Limb (tissue), 2 donors: ENCODE measurements at regions not wholly inside any gene's neighbourhood (a gene's known extent, or its start where the extent isn't known, plus 50 kb on each side); places are given as distances from the start of the nearest gene placed in this dataset.

Source experiments
- DNase-seq, 2 donors: peaks; one replicate each; pipeline ENCODE4 v3.0.0-alpha.2; 2016; ENCODE audit errors: extremely low spot score in 2 of 2

- DNase-seq = no peak
Measured at GRCh38 chr11:91170711-91171110, 947.9 kb upstream of the CHORDC1 start.

GRCh38 chr11:91164452-91164822 is 941.6 kb upstream of the CHORDC1 start:
- no peak for DNase-seq

- DNase-seq = peak; percentile 25 to 70
Measured at GRCh38 chr11:91163619-91164451, 941.0 kb upstream of the CHORDC1 start.

GRCh38 chr11:91160661-91161060 is 937.8 kb upstream of the CHORDC1 start:
- no peak for DNase-seq

- DNase-seq = no peak
Measured at GRCh38 chr11:91158891-91159537, 936.2 kb upstream of the CHORDC1 start.

- DNase-seq = no peak
Measured at GRCh38 chr11:91158297-91158696, 935.4 kb upstream of the CHORDC1 start.

GRCh38 chr11:91156041-91156440 is 933.2 kb upstream of the CHORDC1 start:
- DNase-seq = no peak

- no peak for DNase-seq
Measured at GRCh38 chr11:91147885-91148284, 925.0 kb upstream of the CHORDC1 start.

- DNase-seq = no peak
Measured at GRCh38 chr11:91141655-91142054, 918.8 kb upstream of the CHORDC1 start.

- no peak for DNase-seq
Measured at GRCh38 chr11:91136631-91137030, 913.8 kb upstream of the CHORDC1 start.

- DNase-seq = peak in 1 of 2 donors; percentile 40
Measured at GRCh38 chr11:91133361-91133760, 910.5 kb upstream of the CHORDC1 start.

GRCh38 chr11:91129596-91129995 is 906.7 kb upstream of the CHORDC1 start:
- no peak for DNase-seq

- no peak for DNase-seq
Measured at GRCh38 chr11:91124363-91124762, 901.5 kb upstream of the CHORDC1 start.

GRCh38 chr11:91115116-91115515 is 892.3 kb upstream of the CHORDC1 start:
- no peak for DNase-seq

GRCh38 chr11:91104237-91104636 is 881.4 kb upstream of the CHORDC1 start:
- no peak for DNase-seq

GRCh38 chr11:91100427-91100826 is 877.6 kb upstream of the CHORDC1 start:
- no peak for DNase-seq

- DNase-seq = no peak
Measured at GRCh38 chr11:91097083-91097482, 874.2 kb upstream of the CHORDC1 start.

GRCh38 chr11:91093141-91093540 is 870.3 kb upstream of the CHORDC1 start:
- DNase-seq = no peak

GRCh38 chr11:91091563-91091962 is 868.7 kb upstream of the CHORDC1 start:
- DNase-seq = no peak

- no peak for DNase-seq
Measured at GRCh38 chr11:91086028-91086427, 863.2 kb upstream of the CHORDC1 start.

- DNase-seq = peak in 1 of 2 donors; percentile 21
Measured at GRCh38 chr11:91082255-91082654, 859.4 kb upstream of the CHORDC1 start.

GRCh38 chr11:91081440-91082043 is 858.7 kb upstream of the CHORDC1 start:
- DNase-seq = peak in 1 of 2 donors; percentile 63

- no peak for DNase-seq
Measured at GRCh38 chr11:91078221-91078620, 855.4 kb upstream of the CHORDC1 start.
